ENCODE measurements at regions not wholly inside any gene's neighbourhood (a gene's known extent, or its start where the extent isn't known, plus 50 kb on each side); places are given as distances from the start of the nearest gene placed in this dataset.
"Not testable (repeated sequence)": the region's sequence is repeated elsewhere in the genome, so short reads cannot be mapped to it uniquely, and the experiment has no call there.

- DNase-seq = no peak
Observed at GRCh38 chr4:141290771-141291170, 70.1 kb downstream of the ZNF330 start.

- no peak for DNase-seq
Observed at GRCh38 chr4:141294306-141294705, 73.6 kb downstream of the ZNF330 start.

- no peak for DNase-seq
Observed at GRCh38 chr4:141301216-141301615, 80.5 kb downstream of the ZNF330 start.

GRCh38 chr4:141302924-141303323 lies 82.2 kb downstream of the ZNF330 start:
- no peak for DNase-seq

- DNase-seq = no peak
Observed at GRCh38 chr4:141304346-141304745, 83.7 kb downstream of the ZNF330 start.

GRCh38 chr4:141306331-141306730 lies 85.6 kb downstream of the ZNF330 start:
- no peak for DNase-seq

GRCh38 chr4:141307241-141307689 lies 86.6 kb downstream of the ZNF330 start:
- peak in 1 of 2 experiments; percentile 44 for DNase-seq

- DNase-seq = no peak
Observed at GRCh38 chr4:141309874-141310273, 89.2 kb downstream of the ZNF330 start.

- DNase-seq = no peak
Observed at GRCh38 chr4:141311246-141312204, 90.8 kb downstream of the ZNF330 start.

GRCh38 chr4:141314627-141315026 lies 93.9 kb downstream of the ZNF330 start:
- no peak for DNase-seq

- no peak for DNase-seq
Observed at GRCh38 chr4:141328560-141329173, 108.0 kb downstream of the ZNF330 start.

GRCh38 chr4:141329174-141329569 lies 108.5 kb downstream of the ZNF330 start:
- no peak for DNase-seq

- no peak for DNase-seq
Observed at GRCh38 chr4:141330616-141331015, 109.9 kb downstream of the ZNF330 start.

- no peak for DNase-seq
Observed at GRCh38 chr4:141331534-141332358, 111.1 kb downstream of the ZNF330 start.

- not testable (repeated sequence) for DNase-seq
Observed at GRCh38 chr4:141332359-141333181, 111.9 kb downstream of the ZNF330 start.

GRCh38 chr4:141333456-141334230 lies 112.9 kb downstream of the ZNF330 start:
- DNase-seq = not testable (repeated sequence)

GRCh38 chr4:141335166-141335565 lies 114.5 kb downstream of the ZNF330 start:
- no peak for DNase-seq

GRCh38 chr4:141338238-141338637 lies 117.5 kb downstream of the ZNF330 start:
- DNase-seq = no peak

GRCh38 chr4:141339391-141339790 lies 118.7 kb downstream of the ZNF330 start:
- no peak for DNase-seq

- no peak for DNase-seq
Observed at GRCh38 chr4:141339966-141340365, 119.3 kb downstream of the ZNF330 start.

- DNase-seq = no peak
Observed at GRCh38 chr4:141340458-141340857, 119.8 kb downstream of the ZNF330 start.

All from SW 1271 (cell line).